SK-N-SH (cell line): ENCODE measurements at regions not wholly inside any gene's neighbourhood (a gene's known extent, or its start where the extent isn't known, plus 50 kb on each side); places are given as distances from the start of the nearest gene placed in this dataset.

Experiments used
- CTCF ChIA-PET: fragments of 300-600, 350-600 bp; formaldehyde crosslinking; extraction: SDS; loops from one replicate; lab custom pipeline; 2021; lab: Yijun Ruan, JAX
- POLR2A ChIA-PET: fragments of 350-600 bp; sonication (Branson Sonifier 250); formaldehyde crosslinking; extraction: SDS; loops from one replicate; lab custom pipeline; 2020; ENCODE audit warnings: antibody characterized with exemption, inconsistent platforms; lab: Yijun Ruan, JAX
- DNase-seq: peaks from one replicate; pipeline ENCODE4 v3.0.0; 2012
- H2AFZ ChIP-seq: fragments of 200-600 bp; sonication (generic); 2 replicates; pipeline ENCODE4 v1.8.1; 2016; ENCODE audit warnings: antibody characterized with exemption, mild to moderate bottlenecking, low read depth
- H3F3A ChIP-seq: fragments of 200-600 bp; sonication (generic); replicated peaks from 2 replicates; pipeline ENCODE3; 2016; ENCODE audit warnings: antibody characterized with exemption, mild to moderate bottlenecking; ENCODE audit not compliant: insufficient read depth
- H3K27ac ChIP-seq, 2 experiments: fragments of 200-500 bp in 1 of 2; fragments of 200-600 bp in 1 of 2; sonication (Bioruptor generic) in 1 of 2; sonication (generic), shearing (Covaris generic) in 1 of 2; 2 replicates each; pipeline versions ENCODE4 v1.5.1 to v1.6.1; 2014 to 2016; ENCODE audit warnings: low read depth in 2 of 2, inconsistent platforms in 1 of 2, low read length in 1 of 2, mild to moderate bottlenecking in 1 of 2, mixed read lengths in 1 of 2
- H3K27me3 ChIP-seq: fragments of 200-600 bp; sonication (generic), shearing (Covaris generic); 2 replicates; pipeline ENCODE4 v1.6.1; 2016; ENCODE audit warnings: mixed run types; ENCODE audit not compliant: insufficient read depth
- H3K36me3 ChIP-seq, 2 experiments: fragments of 200-500 bp in 1 of 2; fragments of 200-600 bp in 1 of 2; sonication (Bioruptor generic) in 1 of 2; sonication (generic) in 1 of 2; replicated peaks in 1 of 2; 2 replicates each; pipeline versions ENCODE3 to v1.5.1; 2014 to 2016; ENCODE audit warnings: low read length in 1 of 2, mild to moderate bottlenecking in 1 of 2; ENCODE audit not compliant: insufficient read depth in 2 of 2, control insufficient read depth in 1 of 2
- H3K4me1 ChIP-seq, 2 experiments: fragments of 200-500 bp in 1 of 2; fragments of 200-600 bp in 1 of 2; sonication (Bioruptor generic) in 1 of 2; sonication (generic), shearing (Covaris generic) in 1 of 2; 2 replicates each; pipeline versions ENCODE4 v1.5.1 to v1.6.1; 2014 to 2016; ENCODE audit warnings: low read depth in 1 of 2, low read length in 1 of 2, mixed run types in 1 of 2; ENCODE audit not compliant: insufficient read depth in 2 of 2, control insufficient read depth in 1 of 2
- H3K4me2 ChIP-seq: fragments of 200-600 bp; sonication (generic), shearing (Covaris generic); 2 replicates; pipeline ENCODE4 v1.6.1; 2017; ENCODE audit warnings: mixed run types
- H3K4me3 ChIP-seq, 2 experiments: fragments of 200-500 bp in 1 of 2; fragments of 200-600 bp in 1 of 2; sonication (Bioruptor generic) in 1 of 2; sonication (generic), shearing (Covaris generic) in 1 of 2; 2 replicates each; pipeline versions ENCODE4 v1.5.1 to v1.8.1; 2014 to 2016; ENCODE audit warnings: low read depth in 2 of 2, inconsistent platforms in 1 of 2, low read length in 1 of 2, mild to moderate bottlenecking in 1 of 2, mixed read lengths in 1 of 2, moderate library complexity in 1 of 2
- H3K79me2 ChIP-seq: fragments of 200-600 bp; sonication (generic); 2 replicates; pipeline ENCODE4 v1.8.1; 2017; ENCODE audit warnings: mild to moderate bottlenecking; ENCODE audit not compliant: insufficient read depth
- H3K9ac ChIP-seq: fragments of 200-600 bp; sonication (generic); 2 replicates; pipeline ENCODE4 v1.6.1; 2017; ENCODE audit warnings: mixed run types
- H3K9me2 ChIP-seq: fragments of 200-600 bp; sonication (generic); 2 replicates; pipeline ENCODE4 v1.6.1; 2017; ENCODE audit warnings: mixed run types
- H3K9me3 ChIP-seq: fragments of 200-600 bp; sonication (generic); 2 replicates; pipeline ENCODE4 v1.6.1; 2017; ENCODE audit warnings: mixed run types, mild to moderate bottlenecking, moderate library complexity
- H4K20me1 ChIP-seq: fragments of 200-600 bp; sonication (generic); 2 replicates; pipeline ENCODE4 v1.6.1; 2017; ENCODE audit warnings: mild to moderate bottlenecking, mixed run types; ENCODE audit not compliant: insufficient read depth
- CHD2 ChIP-seq: fragments of 150-350 bp; IDR thresholded peaks from 2 replicates; pipeline ENCODE4 v1.6.1; 2018; ENCODE audit warnings: low read length; ENCODE audit not compliant: partially characterized antibody
- EZH2phosphoT487 ChIP-seq: fragments of 200-600 bp; sonication (generic); IDR thresholded peaks from 2 replicates; pipeline ENCODE4 v1.6.1; 2017; ENCODE audit warnings: low read depth, mixed run types, mild to moderate bottlenecking, antibody characterized with exemption, moderate library complexity, borderline replicate concordance
- FOSL2 ChIP-seq: IDR thresholded peaks from 2 replicates; pipeline ENCODE4 v1.4.0; 2012; ENCODE audit warnings: low read depth, mild to moderate bottlenecking, moderate library complexity, borderline replicate concordance
- FOXJ3 ChIP-seq: sonication (generic); formaldehyde crosslinking; IDR thresholded peaks from 2 replicates; pipeline ENCODE4 v1.5.1; 2020; ENCODE audit warnings: mild to moderate bottlenecking, missing genetic modification reagents
- GABPA ChIP-seq: IDR thresholded peaks from 2 replicates; pipeline ENCODE4 v1.4.0; 2012; ENCODE audit warnings: low read depth, mild to moderate bottlenecking
- IRF3 ChIP-seq: fragments of 150-350 bp; IDR thresholded peaks from 2 replicates; pipeline ENCODE4 v1.6.1; 2016; ENCODE audit warnings: mild to moderate bottlenecking, low read depth, low read length
- JUND ChIP-seq: IDR thresholded peaks from 2 replicates; pipeline ENCODE4 v1.4.0; 2012
- MEF2A ChIP-seq: IDR thresholded peaks from 2 replicates; pipeline ENCODE4 v1.4.0; 2012; ENCODE audit warnings: low read depth, borderline replicate concordance
- MXI1 ChIP-seq: IDR thresholded peaks from 2 replicates; pipeline ENCODE4 v1.6.1; 2012; ENCODE audit warnings: mild to moderate bottlenecking, low read depth, low read length, improper control_type of control experiment
- NFIC ChIP-seq: IDR thresholded peaks from 2 replicates; pipeline ENCODE4 v1.4.0; 2012; ENCODE audit warnings: borderline replicate concordance
- NRF1 ChIP-seq: IDR thresholded peaks from 2 replicates; pipeline ENCODE4 v1.6.1; 2012; ENCODE audit warnings: low read depth, mild to moderate bottlenecking, low read length
- RAD21 ChIP-seq: IDR thresholded peaks from 2 replicates; pipeline ENCODE4 v1.6.1; 2012; ENCODE audit warnings: mild to moderate bottlenecking, low read length
- RCOR1 ChIP-seq: fragments of 150-350 bp; IDR thresholded peaks from 2 replicates; pipeline ENCODE4 v1.6.1; 2017; ENCODE audit warnings: antibody characterized with exemption, low read length
- RFX5 ChIP-seq: IDR thresholded peaks from 2 replicates; pipeline ENCODE4 v1.6.1; 2012; ENCODE audit warnings: mild to moderate bottlenecking, improper control_type of control experiment, low read length
- TAF1 ChIP-seq: IDR thresholded peaks from 2 replicates; pipeline ENCODE4 v1.6.1; 2012; ENCODE audit warnings: low read depth, mild to moderate bottlenecking, low read length, moderate library complexity, borderline replicate concordance
- USF1 ChIP-seq: IDR thresholded peaks from 2 replicates; pipeline ENCODE4 v1.4.0; 2012; ENCODE audit warnings: low read depth, borderline replicate concordance
- USF2 ChIP-seq: fragments of 150-350 bp; IDR thresholded peaks from 2 replicates; pipeline ENCODE4 v1.6.1; 2017; ENCODE audit warnings: antibody characterized with exemption, low read length, low read depth, borderline replicate concordance
- YY1 ChIP-seq: IDR thresholded peaks from 2 replicates; pipeline ENCODE4 v1.4.0; 2012; ENCODE audit warnings: low read depth, mild to moderate bottlenecking
- WGBS: methylation state at CpG from one replicate; pipeline ENCODE4 v1.1.6; 2017; ENCODE audit warnings: low lambda C conversion rate; 5-methylcytosine and 5-hydroxymethylcytosine counted together
- TF ChIP-seq, protein P1 (sequence below): IDR thresholded peaks from 2 replicates; pipeline ENCODE4 v1.6.1; 2012; ENCODE audit warnings: mild to moderate bottlenecking, low read depth, low read length, moderate library complexity
- TF ChIP-seq, protein P2 (sequence below): fragments of 200-600 bp; sonication (generic); IDR thresholded peaks from 2 replicates; pipeline ENCODE4 v1.6.1; 2017; ENCODE audit warnings: antibody characterized with exemption, mild to moderate bottlenecking, moderate library complexity

DNA sequence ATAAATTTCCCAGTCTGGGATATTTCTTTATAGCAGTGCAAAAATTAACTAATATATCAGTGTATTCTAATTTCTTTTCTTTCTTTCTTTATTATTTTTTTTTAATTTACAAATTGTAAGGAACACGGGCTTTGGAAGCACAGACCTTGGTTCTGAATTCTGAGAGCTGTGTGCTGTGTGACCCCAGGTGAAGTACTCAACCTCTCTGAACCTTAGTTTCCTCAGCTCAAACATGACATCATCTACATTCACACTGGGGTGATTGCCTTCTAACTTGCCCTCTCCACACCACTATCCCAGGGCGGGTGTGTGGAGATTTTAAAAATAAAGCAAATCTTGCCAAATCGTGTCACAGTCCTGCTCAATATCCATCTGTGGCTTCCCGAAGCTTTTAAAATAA lies 282.8 kb downstream of the C12orf75 start:
- Histone ChIP-seq H3K9me2 (no peaks in the 10 kb centered on the region), H3K4me1 (no peaks in the 10 kb centered on the region), H3K79me2 (no peaks in the 10 kb centered on the region), H3K4me2 (no peak overlapping the region), H3K9me3 (no peaks in the 10 kb centered on the region), H3K9ac (no peak overlapping the region), H3K4me3 (no peak overlapping the region), H3K27me3 (no peaks in the 10 kb centered on the region), H3F3A (no peaks in the 10 kb centered on the region), H4K20me1 (no peaks in the 10 kb centered on the region), H3K36me3 (no peaks in the 10 kb centered on the region)
- POLR2A ChIA-PET = no interaction called here
- CTCF ChIA-PET = interaction anchor here (0.8 to 1.5 kb wide), 3 partner anchors 9 to 523 kb away, joined by 3 to 5 read pairs (median 4); no protein-coding TSS in a partner anchor
- WGBS = 65% methylated on average over 4 of the region's 4 CpGs
- TF ChIP-seq, protein P1, sequence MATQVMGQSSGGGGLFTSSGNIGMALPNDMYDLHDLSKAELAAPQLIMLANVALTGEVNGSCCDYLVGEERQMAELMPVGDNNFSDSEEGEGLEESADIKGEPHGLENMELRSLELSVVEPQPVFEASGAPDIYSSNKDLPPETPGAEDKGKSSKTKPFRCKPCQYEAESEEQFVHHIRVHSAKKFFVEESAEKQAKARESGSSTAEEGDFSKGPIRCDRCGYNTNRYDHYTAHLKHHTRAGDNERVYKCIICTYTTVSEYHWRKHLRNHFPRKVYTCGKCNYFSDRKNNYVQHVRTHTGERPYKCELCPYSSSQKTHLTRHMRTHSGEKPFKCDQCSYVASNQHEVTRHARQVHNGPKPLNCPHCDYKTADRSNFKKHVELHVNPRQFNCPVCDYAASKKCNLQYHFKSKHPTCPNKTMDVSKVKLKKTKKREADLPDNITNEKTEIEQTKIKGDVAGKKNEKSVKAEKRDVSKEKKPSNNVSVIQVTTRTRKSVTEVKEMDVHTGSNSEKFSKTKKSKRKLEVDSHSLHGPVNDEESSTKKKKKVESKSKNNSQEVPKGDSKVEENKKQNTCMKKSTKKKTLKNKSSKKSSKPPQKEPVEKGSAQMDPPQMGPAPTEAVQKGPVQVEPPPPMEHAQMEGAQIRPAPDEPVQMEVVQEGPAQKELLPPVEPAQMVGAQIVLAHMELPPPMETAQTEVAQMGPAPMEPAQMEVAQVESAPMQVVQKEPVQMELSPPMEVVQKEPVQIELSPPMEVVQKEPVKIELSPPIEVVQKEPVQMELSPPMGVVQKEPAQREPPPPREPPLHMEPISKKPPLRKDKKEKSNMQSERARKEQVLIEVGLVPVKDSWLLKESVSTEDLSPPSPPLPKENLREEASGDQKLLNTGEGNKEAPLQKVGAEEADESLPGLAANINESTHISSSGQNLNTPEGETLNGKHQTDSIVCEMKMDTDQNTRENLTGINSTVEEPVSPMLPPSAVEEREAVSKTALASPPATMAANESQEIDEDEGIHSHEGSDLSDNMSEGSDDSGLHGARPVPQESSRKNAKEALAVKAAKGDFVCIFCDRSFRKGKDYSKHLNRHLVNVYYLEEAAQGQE = no peak
- TF ChIP-seq IRF3 (no peak), USF2 (no peak), RCOR1 (no peak), YY1 (no peak), NRF1 (no peak), USF1 (no peak), NFIC (no peak), MXI1 (no peak), TAF1 (no peak), RAD21 (no peak), RFX5 (no peak), EZH2phosphoT487 (no peak), MEF2A (no peak), CHD2 (no peak), FOSL2 (no peak), JUND (no peak), GABPA (no peak), FOXJ3 (CRISPR knock-in tag) (no peak)
- TF ChIP-seq, protein P2, sequence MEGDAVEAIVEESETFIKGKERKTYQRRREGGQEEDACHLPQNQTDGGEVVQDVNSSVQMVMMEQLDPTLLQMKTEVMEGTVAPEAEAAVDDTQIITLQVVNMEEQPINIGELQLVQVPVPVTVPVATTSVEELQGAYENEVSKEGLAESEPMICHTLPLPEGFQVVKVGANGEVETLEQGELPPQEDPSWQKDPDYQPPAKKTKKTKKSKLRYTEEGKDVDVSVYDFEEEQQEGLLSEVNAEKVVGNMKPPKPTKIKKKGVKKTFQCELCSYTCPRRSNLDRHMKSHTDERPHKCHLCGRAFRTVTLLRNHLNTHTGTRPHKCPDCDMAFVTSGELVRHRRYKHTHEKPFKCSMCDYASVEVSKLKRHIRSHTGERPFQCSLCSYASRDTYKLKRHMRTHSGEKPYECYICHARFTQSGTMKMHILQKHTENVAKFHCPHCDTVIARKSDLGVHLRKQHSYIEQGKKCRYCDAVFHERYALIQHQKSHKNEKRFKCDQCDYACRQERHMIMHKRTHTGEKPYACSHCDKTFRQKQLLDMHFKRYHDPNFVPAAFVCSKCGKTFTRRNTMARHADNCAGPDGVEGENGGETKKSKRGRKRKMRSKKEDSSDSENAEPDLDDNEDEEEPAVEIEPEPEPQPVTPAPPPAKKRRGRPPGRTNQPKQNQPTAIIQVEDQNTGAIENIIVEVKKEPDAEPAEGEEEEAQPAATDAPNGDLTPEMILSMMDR = no peak
- TF ChIP-seq, all 33 proteins: peak for 0
- Histone ChIP-seq H2AFZ (no peak overlapping the region), H3K27ac (no peak overlapping the region)
- DNase-seq = no peak
